Immature natural killer cell (primary cell): ENCODE measurements at regions not wholly inside any gene's neighbourhood (a gene's known extent, or its start where the extent isn't known, plus 50 kb on each side); places are given as distances from the start of the nearest gene placed in this dataset.

Experiments used
- DNase-seq, 3 donors: peaks; one replicate each; pipeline ENCODE4 v3.0.0; 2022; ENCODE audit warnings: mixed read lengths in 1 of 3
- H3K27ac Mint-ChIP-seq, 6 donors: one replicate each; pipeline ENCODE4 v1.8.0; 2020; ENCODE audit warnings: mixed read lengths in 6 of 6, mild to moderate bottlenecking in 5 of 6, inconsistent platforms in 4 of 6, moderate library complexity in 3 of 6
- H3K27me3 Mint-ChIP-seq, 3 donors: one replicate each; pipeline ENCODE4 v1.8.0; 2020 to 2021; ENCODE audit warnings: low read depth in 3 of 3, mild to moderate bottlenecking in 3 of 3, mixed read lengths in 3 of 3, moderate library complexity in 3 of 3, inconsistent platforms in 1 of 3
- H3K36me3 Mint-ChIP-seq, 3 donors: one replicate each; pipeline ENCODE4 v1.8.0; 2020; ENCODE audit warnings: mixed read lengths in 3 of 3, inconsistent platforms in 2 of 3, mild to moderate bottlenecking in 2 of 3
- H3K4me1 Mint-ChIP-seq, 2 donors: one replicate each; pipeline ENCODE4 v1.8.0; 2020; ENCODE audit warnings: inconsistent platforms in 2 of 2, mild to moderate bottlenecking in 2 of 2, mixed read lengths in 2 of 2, moderate library complexity in 1 of 2
- H3K4me3 Mint-ChIP-seq, 5 donors: one replicate each; pipeline ENCODE4 v1.8.0; 2020; ENCODE audit warnings: mild to moderate bottlenecking in 5 of 5, mixed read lengths in 5 of 5, inconsistent platforms in 3 of 5, moderate library complexity in 3 of 5
- H3K9me3 Mint-ChIP-seq, 6 donors: one replicate each; pipeline ENCODE4 v1.8.0; 2020; ENCODE audit warnings: mild to moderate bottlenecking in 6 of 6, mixed read lengths in 6 of 6, inconsistent platforms in 4 of 6, moderate library complexity in 3 of 6

- H3K9me3 Mint-ChIP-seq = peaks cover 1 to 32% (median 8%) of the 10 kb centered on the region in 6 donors
- H3K27me3 Mint-ChIP-seq = peaks cover 0 to 6% (median 4%) of the 10 kb centered on the region in 3 donors
- peaks cover 10 to 17% of the 10 kb centered on the region in 2 donors for H3K4me1 Mint-ChIP-seq
- no peak overlapping the region for H3K27ac Mint-ChIP-seq
- no peak overlapping the region for H3K4me3 Mint-ChIP-seq
- H3K36me3 Mint-ChIP-seq = no peaks in the 10 kb centered on the region
- no peak for DNase-seq
Observed at GRCh38 chr2:19472391-19472978, 114.1 kb upstream of the OSR1 start.

DNA sequence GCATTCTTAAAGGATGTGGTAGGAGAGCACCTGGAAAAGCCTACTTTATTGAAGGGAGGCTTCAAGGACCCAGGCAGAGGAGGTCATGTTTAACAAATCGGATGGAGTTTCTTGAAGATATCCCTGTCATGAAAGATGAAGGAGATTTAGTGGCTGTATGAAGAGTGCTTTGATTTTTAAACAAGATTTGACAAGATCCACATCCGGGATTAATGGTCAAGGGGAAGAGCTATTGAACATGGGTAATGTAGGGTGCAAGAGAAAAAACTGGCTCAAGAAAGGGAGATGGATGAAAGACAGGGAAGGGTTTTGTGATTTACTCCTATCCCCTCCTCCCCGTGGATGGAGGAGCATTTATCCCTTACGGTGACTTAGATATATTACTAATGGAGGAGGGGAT is 113.1 kb upstream of the OSR1 start:
- H3K27me3 Mint-ChIP-seq = peaks cover 2 to 4% (median 3%) of the 10 kb centered on the region in 3 donors
- no peaks in the 10 kb centered on the region for H3K36me3 Mint-ChIP-seq
- peaks cover 0 to 26% (median 8%) of the 10 kb centered on the region in 6 donors for H3K9me3 Mint-ChIP-seq
- no peak overlapping the region for H3K4me3 Mint-ChIP-seq
- no peak for DNase-seq
- peaks cover 10 to 17% of the 10 kb centered on the region in 2 donors for H3K4me1 Mint-ChIP-seq
- no peak overlapping the region for H3K27ac Mint-ChIP-seq

- peaks cover 2 to 4% (median 3%) of the 10 kb centered on the region in 3 donors for H3K27me3 Mint-ChIP-seq
- peaks cover 0 to 14% (median 2%) of the 10 kb centered on the region in 6 donors for H3K9me3 Mint-ChIP-seq
- no peak overlapping the region for H3K27ac Mint-ChIP-seq
- no peaks in the 10 kb centered on the region for H3K4me1 Mint-ChIP-seq
- peaks cover 0 to 3% (median 0%) of the 10 kb centered on the region in 3 donors for H3K36me3 Mint-ChIP-seq
- H3K4me3 Mint-ChIP-seq = no peak overlapping the region
- DNase-seq = no peak
Observed at GRCh38 chr2:19465978-19466377, 107.6 kb upstream of the OSR1 start.

DNA sequence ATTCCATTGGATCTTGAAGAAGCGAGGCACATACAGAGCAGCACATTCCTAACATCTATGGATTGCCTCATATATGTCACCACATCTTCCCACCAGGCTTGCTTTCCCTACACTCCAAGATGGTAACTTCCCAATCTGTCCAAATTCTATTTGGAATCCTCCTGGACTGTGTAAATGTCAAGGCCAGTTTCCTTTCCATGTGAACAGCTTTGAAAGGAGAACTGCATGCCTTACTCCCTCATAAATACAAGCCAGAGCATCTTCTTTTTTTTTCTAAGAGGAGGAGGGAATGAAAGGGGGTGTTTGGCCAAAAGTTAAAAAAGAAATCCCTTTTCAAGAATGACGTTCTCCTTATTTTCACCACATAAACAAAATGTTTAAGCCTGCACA is 103.8 kb upstream of the OSR1 start:
- H3K4me3 Mint-ChIP-seq = no peak overlapping the region

GRCh38 chr2:19461504-19462255 is 103.3 kb upstream of the OSR1 start:
- Mint-ChIP-seq H3K27me3 (peaks cover 0 to 6% (median under 1%) of the 10 kb centered on the region in 3 donors), H3K36me3 (peaks cover 0 to 3% (median 0%) of the 10 kb centered on the region in 3 donors), H3K27ac (no peak overlapping the region), H3K4me3 (no peak overlapping the region), H3K9me3 (peaks cover 0 to 18% (median 2%) of the 10 kb centered on the region in 6 donors), H3K4me1 (no peaks in the 10 kb centered on the region)
- no peak for DNase-seq

More for the DNA sequence above, 103.8 kb upstream of the OSR1 start:
- peaks cover 0 to 18% (median 2%) of the 10 kb centered on the region in 6 donors for H3K9me3 Mint-ChIP-seq
- H3K36me3 Mint-ChIP-seq = peaks cover 0 to 3% (median 0%) of the 10 kb centered on the region in 3 donors
- no peak for DNase-seq
- no peak overlapping the region for H3K27ac Mint-ChIP-seq
- H3K4me1 Mint-ChIP-seq = no peaks in the 10 kb centered on the region
- peaks cover 0 to 6% (median 2%) of the 10 kb centered on the region in 3 donors for H3K27me3 Mint-ChIP-seq

DNA sequence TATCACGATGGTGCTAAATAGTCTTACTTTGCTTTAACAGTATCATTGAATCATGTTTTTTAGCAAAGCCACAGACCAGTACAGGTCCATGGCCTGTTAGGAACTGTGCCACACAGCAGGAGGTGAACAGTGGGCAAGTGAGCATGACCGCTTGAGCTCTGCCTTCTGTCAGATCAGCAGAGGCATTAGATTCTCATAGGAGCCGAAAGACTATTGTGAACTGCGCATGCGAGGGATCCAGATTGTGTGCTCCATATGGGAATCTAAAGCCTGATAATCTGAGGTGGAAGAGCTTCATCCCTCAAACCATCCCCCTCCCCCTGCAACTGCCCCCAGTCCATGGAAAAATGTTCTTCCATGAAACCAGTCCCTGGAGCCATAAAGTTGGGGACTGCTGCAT is 102.3 kb upstream of the OSR1 start:
- no peak for DNase-seq
- Mint-ChIP-seq H3K27me3 (peaks cover 0 to 6% (median 0%) of the 10 kb centered on the region in 3 donors), H3K36me3 (peaks cover 0 to 3% (median 0%) of the 10 kb centered on the region in 3 donors), H3K4me3 (no peak overlapping the region), H3K4me1 (no peaks in the 10 kb centered on the region), H3K27ac (no peak overlapping the region), H3K9me3 (peaks cover 0 to 16% (median 2%) of the 10 kb centered on the region in 6 donors)

DNA sequence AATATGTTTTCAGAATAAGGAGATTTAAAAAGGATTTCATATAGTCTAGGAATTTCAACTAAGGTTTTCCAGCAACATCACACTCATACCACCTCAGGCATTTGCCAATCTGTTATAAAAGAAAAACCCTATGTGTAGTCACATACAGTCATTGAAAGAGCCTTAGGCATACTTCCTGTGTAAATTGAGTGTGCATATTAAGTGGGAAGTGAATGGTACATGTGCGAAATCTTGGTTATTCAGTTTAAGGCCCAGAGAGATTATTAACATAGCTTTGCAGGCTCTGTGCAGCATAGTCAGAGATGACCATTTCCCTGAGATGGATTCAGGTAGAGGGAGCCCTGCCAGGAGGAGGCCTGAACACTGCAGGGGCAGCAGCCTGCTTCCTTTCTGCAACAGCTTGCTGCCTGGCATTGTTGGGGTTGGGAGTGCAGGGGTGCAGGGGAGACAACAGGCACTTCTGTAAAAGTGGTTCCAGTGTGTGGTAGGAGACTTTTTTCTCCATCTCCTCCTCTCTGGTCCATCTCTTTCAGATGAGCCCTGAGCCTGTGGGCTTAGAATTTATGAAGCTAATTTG is 100.1 kb upstream of the OSR1 start:
- Mint-ChIP-seq H3K27ac (no peak overlapping the region), H3K4me3 (no peak overlapping the region), H3K27me3 (peaks cover 0 to 2% (median 0%) of the 10 kb centered on the region in 3 donors), H3K36me3 (no peaks in the 10 kb centered on the region), H3K4me1 (no peaks in the 10 kb centered on the region), H3K9me3 (peaks cover 0 to 9% (median 1%) of the 10 kb centered on the region in 6 donors)
- no peak for DNase-seq

GRCh38 chr2:19457809-19458208 is 99.4 kb upstream of the OSR1 start:
- no peak overlapping the region for H3K4me3 Mint-ChIP-seq
- no peaks in the 10 kb centered on the region for H3K4me1 Mint-ChIP-seq
- peaks cover 0 to 9% (median 1%) of the 10 kb centered on the region in 6 donors for H3K9me3 Mint-ChIP-seq
- H3K36me3 Mint-ChIP-seq = no peaks in the 10 kb centered on the region
- no peak overlapping the region for H3K27ac Mint-ChIP-seq
- peaks cover 0 to 2% (median 0%) of the 10 kb centered on the region in 3 donors for H3K27me3 Mint-ChIP-seq
- DNase-seq = no peak

GRCh38 chr2:19456705-19457309 is 98.4 kb upstream of the OSR1 start:
- Mint-ChIP-seq H3K4me1 (no peaks in the 10 kb centered on the region), H3K27me3 (peaks cover 0 to 2% (median 0%) of the 10 kb centered on the region in 3 donors), H3K27ac (no peak overlapping the region), H3K4me3 (no peak overlapping the region), H3K36me3 (no peaks in the 10 kb centered on the region), H3K9me3 (peaks cover 0 to 5% (median 1%) of the 10 kb centered on the region in 6 donors)
- DNase-seq = no peak

GRCh38 chr2:19454125-19454524 is 95.7 kb upstream of the OSR1 start:
- Mint-ChIP-seq H3K27me3 (no peaks in the 10 kb centered on the region), H3K9me3 (peaks cover 0 to 5% (median 0%) of the 10 kb centered on the region in 6 donors), H3K4me3 (no peak overlapping the region), H3K36me3 (no peaks in the 10 kb centered on the region), H3K27ac (no peak overlapping the region), H3K4me1 (no peaks in the 10 kb centered on the region)
- no peak for DNase-seq

DNA sequence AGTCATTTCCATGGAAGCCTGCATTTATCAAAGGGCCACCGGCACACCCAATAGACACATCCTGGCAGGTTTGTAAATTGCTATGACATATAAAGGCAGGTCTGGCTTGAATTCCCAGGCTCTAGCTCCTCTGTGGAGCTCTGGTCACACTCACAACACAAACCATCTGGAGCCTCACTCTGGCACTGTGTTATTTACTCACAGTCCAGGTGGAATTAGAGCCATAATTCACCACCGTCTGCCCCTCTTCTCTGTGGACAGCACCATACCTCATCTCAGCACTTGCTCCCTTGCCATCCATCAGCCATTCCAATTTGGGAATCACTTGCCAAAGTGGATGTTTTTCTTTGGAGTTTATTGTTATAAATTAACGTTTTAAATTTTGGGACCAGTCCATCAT is 84.3 kb upstream of the OSR1 start:
- no peak for DNase-seq
- Mint-ChIP-seq H3K4me1 (no peaks in the 10 kb centered on the region), H3K27me3 (no peaks in the 10 kb centered on the region), H3K27ac (no peak overlapping the region), H3K4me3 (no peak overlapping the region), H3K36me3 (no peaks in the 10 kb centered on the region), H3K9me3 (peaks cover 0 to 7% (median 0%) of the 10 kb centered on the region in 6 donors)

- Mint-ChIP-seq H3K4me1 (no peaks in the 10 kb centered on the region), H3K27me3 (peaks cover 1 to 8% (median 3%) of the 10 kb centered on the region in 3 donors), H3K4me3 (no peak overlapping the region), H3K36me3 (no peaks in the 10 kb centered on the region), H3K9me3 (peaks cover 0 to 13% (median 0%) of the 10 kb centered on the region in 6 donors), H3K27ac (no peak overlapping the region)
- DNase-seq = no peak
Observed at GRCh38 chr2:19439081-19439480, 80.7 kb upstream of the OSR1 start.

- DNase-seq = no peak
- H3K4me1 Mint-ChIP-seq = no peaks in the 10 kb centered on the region
Observed at GRCh38 chr2:19435815-19436214, 77.4 kb upstream of the OSR1 start.

GRCh38 chr2:19434413-19434812 is 76.0 kb upstream of the OSR1 start:
- Mint-ChIP-seq H3K36me3 (no peaks in the 10 kb centered on the region), H3K4me3 (no peak overlapping the region), H3K27ac (no peak overlapping the region), H3K9me3 (peaks cover 0 to 6% (median 0%) of the 10 kb centered on the region in 6 donors), H3K4me1 (no peaks in the 10 kb centered on the region), H3K27me3 (peaks cover 1 to 9% (median 3%) of the 10 kb centered on the region in 3 donors)
- DNase-seq = no peak

More at GRCh38 chr2:19435815-19436214, 77.4 kb upstream of the OSR1 start:
- Mint-ChIP-seq H3K27ac (no peak overlapping the region), H3K9me3 (peaks cover 0 to 6% (median 0%) of the 10 kb centered on the region in 6 donors), H3K27me3 (peaks cover 1 to 9% (median 3%) of the 10 kb centered on the region in 3 donors), H3K4me3 (no peak overlapping the region), H3K36me3 (no peaks in the 10 kb centered on the region)
